HG02973 (cell line): ENCODE measurements at regions not wholly inside any gene's neighbourhood (a gene's known extent, or its start where the extent isn't known, plus 50 kb on each side); places are given as distances from the start of the nearest gene placed in this dataset.
"Not testable (repeated sequence)": the region's sequence is repeated elsewhere in the genome, so short reads cannot be mapped to it uniquely, and the experiment has no call there.

Experiments used
- ATAC-seq: cut with Tn5 transposase; IDR thresholded peaks from one replicate; pipeline ENCODE4 v1.9.1; 2021; ENCODE audit warnings: moderate library complexity; ENCODE audit not compliant: unreplicated experiment

DNA sequence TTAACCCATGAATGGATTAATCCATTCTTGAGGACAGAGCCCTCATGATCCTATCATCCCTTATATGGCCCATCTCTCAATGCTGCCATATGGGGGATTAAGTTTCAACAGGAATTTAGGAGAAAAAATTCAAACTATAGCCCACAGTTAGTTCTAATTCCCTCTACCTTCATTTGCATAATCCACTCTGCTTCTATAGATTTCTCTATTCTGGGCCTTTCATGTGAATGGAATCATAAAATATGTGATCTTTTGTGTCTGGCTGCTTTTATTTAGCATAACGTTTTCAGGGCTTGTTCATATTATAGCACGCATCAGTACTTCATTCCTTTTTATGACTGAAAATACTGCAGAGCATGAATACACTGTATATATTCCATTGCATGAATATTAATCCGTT, 55.4 kb downstream of the CTSL start:
- no peak for ATAC-seq

GRCh38 chr9:87783180-87783579, 57.3 kb downstream of the CTSL start:
- no peak for ATAC-seq

DNA sequence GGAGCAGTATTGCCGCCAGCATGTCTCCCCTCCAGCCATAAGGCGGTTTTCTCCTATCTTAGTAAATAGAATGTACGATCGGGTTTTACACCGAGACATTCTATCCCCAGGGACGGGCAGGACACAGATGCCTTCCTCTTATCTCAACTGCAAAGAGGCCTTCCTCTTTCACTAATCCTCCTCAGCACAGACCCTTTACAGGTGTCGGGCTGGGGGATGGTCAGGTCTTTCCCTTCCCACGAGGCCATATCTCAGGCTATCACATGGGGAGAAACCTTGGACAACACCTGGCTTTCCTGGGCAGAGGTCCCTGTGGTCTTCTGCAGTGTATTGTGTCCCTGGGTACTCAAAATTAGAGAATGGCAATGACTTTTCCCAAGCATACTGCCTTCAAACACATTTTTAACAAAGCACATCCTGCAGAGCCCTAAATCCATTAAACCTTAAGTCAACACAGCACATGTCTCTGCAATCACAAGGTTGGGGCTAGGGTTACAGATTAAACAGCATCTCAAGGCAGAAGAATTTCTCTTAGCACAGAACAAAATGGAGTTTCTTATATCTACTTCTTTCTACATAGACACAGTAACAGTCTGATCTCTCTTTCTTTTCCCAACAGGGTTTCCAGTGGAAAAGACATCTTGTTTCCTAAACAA, 59.5 kb downstream of the CTSL start:
- ATAC-seq, result not testable (repeated sequence)

GRCh38 chr9:87786423-87786822, 60.5 kb downstream of the CTSL start:
- no peak for ATAC-seq

- ATAC-seq, result no peak
Observed at GRCh38 chr9:87786876-87787275, 61.0 kb downstream of the CTSL start.

- ATAC-seq, result no peak
Observed at GRCh38 chr9:87787735-87788134, 61.8 kb downstream of the CTSL start.

DNA sequence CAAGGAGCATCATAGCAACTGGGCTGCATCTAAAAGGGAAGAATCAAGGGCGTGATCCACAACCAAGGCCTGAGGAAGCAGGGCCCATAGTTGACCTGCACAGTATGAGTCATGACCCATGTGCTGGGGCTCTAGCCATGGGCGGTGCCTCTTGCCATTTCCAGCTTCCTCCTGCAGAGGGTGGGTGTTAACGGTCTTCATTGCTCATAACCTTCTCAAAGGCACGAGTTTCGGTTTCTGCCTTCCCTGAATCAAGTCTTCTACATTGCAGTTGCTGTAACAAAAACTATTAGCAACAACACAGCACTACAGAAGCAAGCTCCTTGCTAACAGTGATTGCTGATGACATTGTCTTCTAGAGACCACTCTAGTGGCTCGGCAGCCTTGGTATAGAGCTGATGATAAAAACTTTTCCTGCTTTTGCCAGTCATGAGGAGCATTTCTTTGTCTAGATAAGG, 66.9 kb downstream of the CTSL start:
- peak; percentile 83 for ATAC-seq

GRCh38 chr9:87793292-87793691, 67.4 kb downstream of the CTSL start:
- no peak for ATAC-seq

DNA sequence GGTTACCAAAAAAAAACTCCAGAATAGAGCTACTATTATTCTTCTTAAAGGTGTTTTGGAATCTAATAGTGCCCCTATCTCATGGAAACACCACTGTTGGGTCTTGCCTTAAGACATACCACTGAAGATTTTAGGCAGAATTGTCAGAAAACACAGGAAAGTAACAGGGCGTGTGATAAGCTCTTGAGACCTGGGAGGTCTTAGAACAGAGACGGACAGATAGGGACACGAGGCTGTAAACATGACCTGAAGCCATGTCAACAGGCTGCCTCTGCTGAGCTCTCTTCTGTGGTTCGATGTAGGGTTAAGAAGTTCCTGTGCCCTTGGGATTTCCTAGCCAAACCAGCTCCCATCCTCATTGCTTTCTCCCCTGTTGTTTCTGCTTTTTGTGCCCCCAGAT, 69.3 kb downstream of the CTSL start:
- no peak for ATAC-seq

GRCh38 chr9:87796196-87796595, 70.3 kb downstream of the CTSL start:
- no peak for ATAC-seq

GRCh38 chr9:87798261-87798833, 72.4 kb downstream of the CTSL start:
- no peak for ATAC-seq

DNA sequence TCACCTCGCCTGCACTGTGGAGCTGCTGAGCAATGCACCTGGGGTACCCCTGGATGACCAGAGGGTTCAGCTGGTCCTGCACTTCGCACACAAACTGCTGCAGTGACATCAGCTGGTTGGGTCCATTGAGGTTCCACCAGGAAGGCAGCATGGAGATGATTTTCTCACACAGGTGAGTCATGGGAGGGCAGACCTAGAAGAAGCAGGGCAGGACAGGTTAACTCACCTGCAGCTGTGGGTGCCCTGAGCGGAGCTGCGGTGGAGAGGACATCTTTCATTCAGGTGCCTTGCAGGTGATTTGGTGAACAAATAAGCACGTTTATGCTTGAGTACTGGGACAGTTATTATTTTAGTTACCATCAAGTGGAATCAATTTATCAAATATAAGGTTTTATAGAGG, 73.6 kb downstream of the CTSL start:
- ATAC-seq, result no peak

- no peak for ATAC-seq
Observed at GRCh38 chr9:87800456-87800855, 74.5 kb downstream of the CTSL start.

GRCh38 chr9:87801013-87801412, 75.1 kb downstream of the CTSL start:
- no peak for ATAC-seq

GRCh38 chr9:87803166-87803565, 77.2 kb downstream of the CTSL start:
- ATAC-seq, result no peak

DNA sequence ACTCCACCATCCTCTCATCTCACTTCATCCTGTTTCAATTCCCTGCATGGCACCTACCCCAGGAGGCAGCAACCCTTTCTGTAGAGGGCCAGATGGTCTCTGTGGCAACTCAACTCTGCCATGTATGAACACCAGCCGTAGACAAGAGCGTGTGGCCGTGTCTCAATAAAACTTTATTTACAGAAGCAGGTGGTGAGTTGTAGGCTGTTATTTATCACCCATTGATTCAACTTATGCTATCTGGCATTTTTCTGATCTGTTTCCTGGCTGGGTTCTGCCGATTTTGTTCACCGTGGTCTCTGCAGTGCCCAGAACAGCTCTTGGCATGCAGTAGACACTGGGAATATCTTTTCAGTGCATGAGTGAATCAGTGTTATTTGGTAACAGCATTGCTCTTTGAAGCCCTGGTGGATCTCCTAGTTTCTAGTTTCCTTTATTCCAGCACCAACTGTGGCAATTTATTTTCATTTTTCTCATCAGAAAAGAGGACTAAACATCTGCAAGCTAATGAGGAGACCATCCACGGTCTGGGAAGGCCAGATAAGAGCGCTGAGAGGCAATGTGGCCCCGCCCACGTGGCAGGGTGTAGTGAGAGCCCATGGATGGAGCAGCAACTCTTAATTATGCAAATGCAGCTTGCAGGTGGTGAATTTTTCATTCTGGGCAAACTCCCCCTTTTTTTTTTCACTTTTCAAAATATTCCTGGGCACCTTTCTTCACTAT, 77.9 kb downstream of the CTSL start:
- ATAC-seq, result no peak

GRCh38 chr9:87805259-87805658, 77.4 kb upstream of the SPATA31E1 start:
- no peak for ATAC-seq

DNA sequence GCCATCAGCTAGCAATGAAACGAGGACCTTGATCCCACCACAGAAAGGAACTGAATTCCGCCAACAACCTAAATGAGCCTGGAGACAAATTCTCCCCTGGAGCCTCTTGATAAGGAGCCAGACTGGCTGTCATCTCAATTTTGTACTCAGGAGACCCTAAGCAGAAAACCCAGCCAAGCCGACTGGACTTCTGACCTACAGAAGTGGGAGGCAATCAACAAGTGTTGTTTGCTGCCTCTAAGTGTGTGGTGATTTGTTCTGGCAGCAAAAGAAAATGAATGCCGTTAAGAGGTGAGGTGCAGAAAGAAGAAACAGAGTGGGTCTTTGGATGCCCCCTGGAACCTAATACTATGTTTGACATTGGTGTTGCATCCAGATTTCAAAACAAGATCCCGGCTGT, 72.7 kb upstream of the SPATA31E1 start:
- no peak for ATAC-seq

GRCh38 chr9:87810679-87811178, 71.9 kb upstream of the SPATA31E1 start:
- ATAC-seq, result no peak

DNA sequence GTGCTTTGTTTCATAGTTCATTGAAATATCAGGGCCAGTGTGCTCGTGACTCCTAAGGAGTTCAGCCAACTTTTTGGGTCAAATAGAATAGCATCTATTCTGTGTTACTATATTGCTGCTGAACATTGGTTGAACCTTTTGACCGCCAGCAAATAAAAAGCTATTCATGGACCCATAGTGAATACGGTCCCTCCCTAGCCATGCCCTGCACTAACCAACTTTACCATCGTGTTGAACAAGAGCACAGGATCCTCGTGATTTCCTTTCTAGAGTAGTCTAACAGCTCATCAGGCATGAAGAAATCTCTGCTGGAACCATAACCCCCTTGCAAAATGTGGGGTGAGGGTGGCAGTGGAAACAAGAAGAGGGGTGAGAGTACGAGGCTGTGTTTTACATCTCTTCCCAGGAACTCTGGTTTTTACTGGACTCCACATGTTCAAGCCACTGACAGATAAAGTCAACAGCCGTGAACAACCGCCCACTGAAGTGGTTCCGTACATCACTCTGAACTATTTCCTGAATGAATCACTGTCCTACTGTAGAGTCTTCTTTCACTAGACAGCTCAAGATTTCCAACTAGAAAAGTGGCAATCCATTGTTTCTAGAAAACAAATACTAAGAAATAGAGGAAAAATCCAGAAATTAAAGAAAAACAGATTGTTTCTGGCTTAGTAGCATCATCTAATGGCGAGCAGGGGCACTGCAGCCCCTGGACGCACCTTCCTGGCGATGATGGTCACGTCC, 70.1 kb upstream of the SPATA31E1 start:
- no peak for ATAC-seq

GRCh38 chr9:87813119-87813463, 69.6 kb upstream of the SPATA31E1 start:
- ATAC-seq, result no peak

DNA sequence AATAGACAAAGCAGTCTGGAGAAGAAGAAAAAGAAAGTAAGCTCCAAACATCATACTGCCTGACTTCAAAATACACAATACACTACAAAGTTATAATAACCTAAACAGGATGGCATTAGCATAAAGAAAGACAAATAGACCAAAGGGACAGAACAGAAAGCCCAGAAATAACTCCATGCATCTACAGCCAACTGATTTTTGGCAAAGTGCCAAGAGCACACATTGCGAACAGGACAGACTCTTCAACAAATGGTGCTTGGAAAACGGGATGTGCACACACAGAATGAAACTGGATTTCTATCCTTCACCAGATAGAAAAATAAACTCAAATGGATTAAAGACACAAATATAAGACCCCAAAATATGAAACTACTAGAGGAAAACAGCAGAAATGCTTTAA, 66.6 kb upstream of the SPATA31E1 start:
- no peak for ATAC-seq
